ENCODE measurements at regions not wholly inside any gene's neighbourhood (a gene's known extent, or its start where the extent isn't known, plus 50 kb on each side); places are given as distances from the start of the nearest gene placed in this dataset.

GRCh38 chr16:65532258-65532657 lies 410.4 kb upstream of the CDH11 start:
- WGBS, 2 donors, result 53 to 56% methylated on average over 6 of the region's 6 CpGs
- H3K4me1 ChIP-seq, result peaks cover 0 to 9% (median 4%) of the 10 kb centered on the region in 4 donors
- TF ChIP-seq POLR2A (IDR thresholded peaks at IDR 0.05), result no peak
- TF ChIP-seq POLR2AphosphoS5 (IDR thresholded peaks at IDR 0.05), result no peak
- TF ChIP-seq EP300 (IDR thresholded peaks at IDR 0.05), result no peak
- no peak for TF ChIP-seq CTCF (IDR thresholded peaks at IDR 0.05)
- peak overlapping the region in 1 of 4 donors; percentile 9 for H3K4me3 ChIP-seq
- no peak for DNase-seq
- no peaks in the 10 kb centered on the region for H3K27me3 ChIP-seq
- no peaks in the 10 kb centered on the region for H3K36me3 ChIP-seq
- intact Hi-C loops (cut with DNase I), result no loop called here
- H3K27ac ChIP-seq, result no peak overlapping the region
- no peaks in the 10 kb centered on the region for H3K9me3 ChIP-seq

GRCh38 chr16:65531475-65531874 lies 409.6 kb upstream of the CDH11 start:
- Histone ChIP-seq H3K36me3 (no peaks in the 10 kb centered on the region), H3K27ac (no peak overlapping the region), H3K9me3 (no peaks in the 10 kb centered on the region), H3K4me3 (no peak overlapping the region), H3K4me1 (peaks cover 0 to 9% (median 4%) of the 10 kb centered on the region in 4 donors), H3K27me3 (no peaks in the 10 kb centered on the region)
- WGBS, 2 donors, result 43 to 55% methylated on average over 4 of the region's 4 CpGs
- TF ChIP-seq POLR2A (IDR thresholded peaks at IDR 0.05) (no peak), CTCF (IDR thresholded peaks at IDR 0.05) (no peak), POLR2AphosphoS5 (IDR thresholded peaks at IDR 0.05) (no peak), EP300 (IDR thresholded peaks at IDR 0.05) (no peak)
- intact Hi-C loops (cut with DNase I), result no loop called here
- DNase-seq, result no peak

GRCh38 chr16:65525707-65526106 lies 403.8 kb upstream of the CDH11 start:
- peaks cover 0 to 7% (median 0%) of the 10 kb centered on the region in 4 donors for H3K4me1 ChIP-seq
- no peak for TF ChIP-seq POLR2A (IDR thresholded peaks at IDR 0.05)
- TF ChIP-seq EP300 (IDR thresholded peaks at IDR 0.05), result no peak
- no peak for TF ChIP-seq POLR2AphosphoS5 (IDR thresholded peaks at IDR 0.05)
- no peak for TF ChIP-seq CTCF (IDR thresholded peaks at IDR 0.05)
- intact Hi-C loops (cut with DNase I), result no loop called here
- H3K4me3 ChIP-seq, result no peak overlapping the region
- H3K9me3 ChIP-seq, result no peaks in the 10 kb centered on the region
- WGBS, 2 donors, result 94 to 95% methylated on average over 2 of the region's 2 CpGs
- H3K27me3 ChIP-seq, result no peaks in the 10 kb centered on the region
- H3K27ac ChIP-seq, result no peak overlapping the region
- H3K36me3 ChIP-seq, result no peaks in the 10 kb centered on the region
- DNase-seq, result no peak

GRCh38 chr16:65524997-65525396 lies 403.1 kb upstream of the CDH11 start:
- DNase-seq, result no peak
- no peaks in the 10 kb centered on the region for H3K36me3 ChIP-seq
- H3K4me1 ChIP-seq, result peaks cover 0 to 7% (median 0%) of the 10 kb centered on the region in 4 donors
- H3K4me3 ChIP-seq, result no peak overlapping the region
- no peaks in the 10 kb centered on the region for H3K9me3 ChIP-seq
- WGBS, 2 donors, result 55 to 68% methylated on average over 8 of the region's 8 CpGs
- TF ChIP-seq POLR2A (IDR thresholded peaks at IDR 0.05) (no peak), POLR2AphosphoS5 (IDR thresholded peaks at IDR 0.05) (no peak)
- H3K27me3 ChIP-seq, result no peaks in the 10 kb centered on the region
- H3K27ac ChIP-seq, result no peak overlapping the region
- intact Hi-C loops (cut with DNase I), result no loop called here

GRCh38 chr16:65524231-65524630 lies 402.4 kb upstream of the CDH11 start:
- intact Hi-C loops (cut with DNase I), result no loop called here
- TF ChIP-seq EP300 (IDR thresholded peaks at IDR 0.05), result no peak
- TF ChIP-seq CTCF (IDR thresholded peaks at IDR 0.05), result no peak
- no peak for TF ChIP-seq POLR2A (IDR thresholded peaks at IDR 0.05)
- no peak for TF ChIP-seq POLR2AphosphoS5 (IDR thresholded peaks at IDR 0.05)

More at GRCh38 chr16:65524231-65524630, 402.4 kb upstream of the CDH11 start:
- no peak for DNase-seq
- Histone ChIP-seq H3K36me3 (no peaks in the 10 kb centered on the region), H3K9me3 (no peaks in the 10 kb centered on the region), H3K27me3 (no peaks in the 10 kb centered on the region), H3K4me3 (no peak overlapping the region), H3K27ac (no peak overlapping the region), H3K4me1 (peaks cover 0 to 7% (median 0%) of the 10 kb centered on the region in 4 donors)
- 86 to 90% methylated on average over 3 of the region's 3 CpGs for WGBS, 2 donors
